Endometrium (tissue), 2 donors: ENCODE measurements at regions not wholly inside any gene's neighbourhood (a gene's known extent, or its start where the extent isn't known, plus 50 kb on each side); places are given as distances from the start of the nearest gene placed in this dataset.
A peak's percentile ranks its signal among the peaks of the same experiment; 100 is the strongest.
"Not testable (repeated sequence)": the region's sequence is repeated elsewhere in the genome, so short reads cannot be mapped to it uniquely, and the experiment has no call there.

ENCODE experiments used
- FAIRE-seq: peaks from 2 replicates; lab custom pipeline; 2012; peaks lifted over from hg19 to GRCh38; lab: Jason Lieb, UNC
- donor health status: control.
- donor health status: control.

DNA sequence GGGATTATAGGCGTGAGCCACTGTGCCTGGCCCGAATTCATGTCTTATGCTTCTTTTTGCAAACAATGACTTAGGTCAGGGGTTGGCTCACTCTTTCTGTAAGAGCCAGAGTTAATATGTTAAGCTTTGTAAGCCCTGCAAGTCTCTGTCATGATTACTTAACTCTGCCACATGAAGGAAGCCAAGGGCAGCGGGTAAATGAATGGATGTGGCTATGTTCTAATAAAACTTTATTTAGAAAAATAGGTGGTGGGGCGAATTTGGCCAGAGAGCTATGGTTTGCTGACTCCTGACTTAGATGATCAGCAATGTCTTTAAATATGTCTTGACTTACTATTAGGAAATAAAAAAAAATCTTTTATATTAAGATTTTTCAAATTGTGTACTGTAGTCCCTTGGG is 114.9 kb upstream of the ZFP64 start:
- no peak for FAIRE-seq

DNA sequence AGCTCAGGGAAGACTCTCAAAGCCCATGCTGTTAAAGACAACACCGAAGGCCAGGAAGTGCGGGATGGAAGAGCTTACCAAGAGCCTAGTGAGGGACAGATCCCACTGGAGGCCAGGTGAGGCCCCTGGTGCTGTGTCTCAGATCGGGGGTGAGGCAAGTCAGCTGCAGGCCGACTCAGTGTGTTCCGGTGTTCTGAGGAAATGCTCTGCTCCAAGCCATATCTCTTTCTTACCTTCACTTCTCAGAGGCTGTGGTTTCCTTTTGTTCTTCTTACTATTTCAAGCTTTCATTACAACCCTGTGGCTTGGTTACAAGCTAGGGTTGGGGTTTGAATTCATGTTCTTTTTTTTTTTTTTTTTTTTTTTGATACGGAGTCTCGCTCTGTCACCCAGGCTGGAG is 114.3 kb upstream of the ZFP64 start:
- FAIRE-seq: no peak

DNA sequence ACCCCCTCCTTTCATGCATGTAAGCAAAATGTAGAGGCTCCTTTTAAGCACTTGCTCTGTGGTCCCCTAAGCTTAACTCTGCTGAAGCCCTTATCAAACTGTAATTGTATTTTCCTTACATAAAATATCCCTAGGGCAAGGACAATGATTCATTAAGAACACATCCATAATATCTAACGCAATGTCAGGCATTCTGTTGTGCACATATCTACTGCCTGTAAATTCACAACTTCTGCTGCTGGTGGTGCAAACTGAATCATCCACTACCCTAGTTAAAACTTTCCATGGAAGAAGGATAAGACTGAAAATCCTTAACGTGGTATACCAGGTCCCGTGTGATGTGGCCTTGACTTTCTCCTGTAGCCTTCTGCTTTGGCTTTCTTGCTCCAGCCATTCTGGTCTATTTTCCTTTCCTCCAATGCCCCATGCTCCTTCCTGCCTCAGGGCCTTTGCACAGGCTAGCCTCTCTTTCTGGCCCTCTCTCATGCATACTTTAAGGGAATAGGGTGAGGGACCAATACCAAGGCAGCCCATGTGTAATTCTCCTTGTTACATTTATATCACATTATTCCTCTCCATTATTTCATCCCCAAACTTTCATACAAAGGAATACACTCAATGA is 113.6 kb upstream of the ZFP64 start:
- FAIRE-seq: no peak

DNA sequence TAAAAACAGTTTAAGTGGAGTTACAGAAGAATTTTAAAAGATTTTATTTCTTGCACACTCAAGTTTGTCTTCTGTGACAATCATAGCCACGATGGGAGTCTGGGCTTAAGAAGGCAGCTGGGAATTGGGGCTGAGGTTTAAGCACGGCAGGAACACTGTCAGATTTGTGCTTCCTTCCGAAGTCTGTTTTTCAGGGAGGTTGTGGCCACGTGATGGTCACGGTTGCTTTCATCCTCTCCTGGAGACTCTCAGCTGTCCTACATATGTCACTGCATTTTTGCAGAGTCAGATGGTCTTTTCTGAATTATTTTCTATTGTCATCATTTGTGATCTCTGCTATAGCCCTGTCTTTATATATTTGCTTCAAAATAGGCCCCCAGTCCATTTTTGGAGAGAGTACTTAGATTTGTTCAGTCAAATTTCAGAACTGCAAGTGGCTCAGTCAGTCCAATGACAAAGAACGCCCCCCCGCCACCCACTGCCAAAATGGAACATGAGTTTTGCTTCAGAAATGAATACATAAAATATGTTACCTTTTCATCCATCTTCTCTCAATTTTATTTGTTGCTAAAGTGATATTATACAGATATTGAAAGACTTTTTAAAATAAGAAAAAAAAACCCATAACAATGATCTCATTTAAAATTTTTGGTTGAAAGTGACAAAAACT is 111.8 kb upstream of the ZFP64 start:
- FAIRE-seq: no peak

DNA sequence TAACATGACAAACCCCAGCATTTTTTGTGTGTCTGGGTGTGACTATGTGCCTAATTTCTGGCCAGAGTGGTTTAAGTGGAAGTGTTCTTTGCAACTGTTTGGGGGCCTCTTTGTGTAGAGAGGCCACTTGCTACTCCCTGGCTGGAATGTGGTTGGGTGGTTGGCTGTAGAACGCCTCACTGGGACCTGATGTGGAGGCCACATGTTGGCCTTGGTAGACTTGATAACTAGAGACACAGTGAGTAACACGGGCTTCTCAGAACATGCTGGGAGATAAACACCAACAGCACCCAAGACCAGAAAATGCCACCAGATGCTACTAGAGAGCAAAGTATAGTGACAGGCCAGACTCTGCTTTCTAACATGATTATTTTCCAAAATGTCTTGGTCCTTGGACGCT is 111.2 kb upstream of the ZFP64 start:
- FAIRE-seq: no peak

DNA sequence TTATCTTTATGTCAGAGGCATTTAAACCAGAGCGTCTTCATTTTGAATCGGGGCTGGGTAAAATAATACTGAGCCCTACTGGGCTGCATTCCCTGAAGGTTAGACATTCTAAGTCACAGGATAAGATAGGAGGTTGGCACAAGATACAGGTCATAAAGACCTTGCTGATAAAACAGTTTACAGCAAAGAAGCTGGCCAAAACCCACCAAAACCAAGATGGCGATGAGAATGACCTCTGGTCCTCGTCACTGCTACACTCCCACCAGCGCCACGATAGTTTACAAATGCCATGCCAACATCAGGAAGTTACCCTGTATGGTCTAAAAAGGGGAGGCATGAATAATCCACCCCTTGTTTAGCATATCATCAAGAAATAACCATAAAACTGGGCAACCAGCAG is 110.5 kb upstream of the ZFP64 start:
- not testable (repeated sequence) for FAIRE-seq

DNA sequence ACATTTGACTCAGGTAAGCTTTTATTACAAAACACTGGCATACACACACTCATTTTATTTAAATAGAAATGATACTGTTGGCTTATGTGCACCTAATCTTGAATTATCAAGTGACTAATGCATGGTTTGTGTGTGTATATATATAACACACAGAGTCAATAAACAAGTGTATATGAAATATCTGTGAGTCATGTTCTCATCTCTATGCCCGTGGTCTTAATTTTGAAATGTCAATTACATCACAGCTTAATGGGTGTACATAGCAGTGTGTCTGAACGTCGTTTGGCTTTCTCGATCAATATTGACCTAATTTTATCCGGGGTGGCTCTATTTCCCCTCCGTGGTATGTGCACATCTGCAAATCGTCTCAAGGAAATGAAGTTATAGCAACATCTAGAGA is 104.0 kb upstream of the ZFP64 start:
- FAIRE-seq: no peak

DNA sequence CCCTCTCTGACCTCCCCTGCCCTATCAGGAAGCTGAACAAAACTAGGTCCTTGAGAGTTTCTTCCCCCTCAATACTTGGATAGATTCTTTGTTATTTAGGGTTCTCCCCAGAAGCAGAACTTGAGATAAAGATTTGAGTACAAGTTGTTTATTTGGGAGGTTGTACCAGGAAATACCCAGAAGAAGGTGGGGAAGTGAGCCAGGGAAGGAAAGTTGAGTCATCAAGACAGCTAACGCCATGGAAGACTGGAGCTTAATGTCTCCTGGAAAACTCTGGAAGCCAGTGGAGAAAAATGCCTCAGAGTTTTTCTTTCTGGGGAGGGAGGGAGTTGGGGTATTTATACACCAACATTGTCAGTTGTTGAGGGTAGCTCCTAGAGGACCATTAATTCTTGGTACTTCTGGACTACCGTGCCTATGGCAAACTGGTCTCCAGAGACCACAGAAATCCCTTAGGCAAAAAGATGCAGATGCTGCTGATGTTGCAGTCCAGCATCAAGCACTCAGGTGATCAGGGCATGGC is 102.6 kb upstream of the ZFP64 start:
- no peak for FAIRE-seq

DNA sequence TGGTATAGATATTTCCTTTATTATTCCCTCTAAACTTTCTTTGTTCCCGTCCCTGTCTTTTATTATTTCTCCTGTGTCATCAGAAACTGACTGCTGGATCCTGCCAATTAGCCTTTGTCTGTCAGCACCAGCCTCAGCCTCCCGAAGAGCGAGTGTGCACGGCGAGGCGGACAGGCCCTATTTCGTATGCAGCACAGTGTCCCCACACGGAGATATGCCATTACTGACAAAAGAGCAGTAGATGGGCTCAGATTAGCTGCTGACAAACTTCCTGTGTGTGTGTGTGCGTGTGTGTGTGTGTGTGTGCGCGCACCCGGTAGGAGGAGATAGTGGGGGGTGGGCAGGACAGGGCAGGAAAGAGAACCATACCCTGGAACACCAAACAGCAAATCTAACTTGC is 99.5 kb upstream of the ZFP64 start:
- FAIRE-seq: no peak

DNA sequence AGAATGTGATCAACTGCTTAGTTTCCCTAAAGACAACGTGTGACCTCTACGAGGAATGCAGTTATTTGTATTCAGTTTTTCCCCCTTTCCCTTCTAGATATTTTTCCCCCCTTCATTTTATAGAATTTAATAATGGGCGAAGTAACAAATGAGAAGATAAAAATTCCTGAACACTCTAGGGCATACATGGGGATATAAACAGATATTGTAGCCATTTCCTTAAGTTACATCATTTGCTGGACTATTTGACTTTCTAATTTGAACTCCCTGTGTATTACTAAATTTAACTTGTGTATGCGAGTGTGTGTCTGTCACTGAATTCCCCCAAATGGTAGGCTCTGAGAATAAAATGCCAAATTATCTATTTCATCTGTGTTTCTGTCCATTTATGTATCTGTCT is 99.0 kb upstream of the ZFP64 start:
- no peak for FAIRE-seq

DNA sequence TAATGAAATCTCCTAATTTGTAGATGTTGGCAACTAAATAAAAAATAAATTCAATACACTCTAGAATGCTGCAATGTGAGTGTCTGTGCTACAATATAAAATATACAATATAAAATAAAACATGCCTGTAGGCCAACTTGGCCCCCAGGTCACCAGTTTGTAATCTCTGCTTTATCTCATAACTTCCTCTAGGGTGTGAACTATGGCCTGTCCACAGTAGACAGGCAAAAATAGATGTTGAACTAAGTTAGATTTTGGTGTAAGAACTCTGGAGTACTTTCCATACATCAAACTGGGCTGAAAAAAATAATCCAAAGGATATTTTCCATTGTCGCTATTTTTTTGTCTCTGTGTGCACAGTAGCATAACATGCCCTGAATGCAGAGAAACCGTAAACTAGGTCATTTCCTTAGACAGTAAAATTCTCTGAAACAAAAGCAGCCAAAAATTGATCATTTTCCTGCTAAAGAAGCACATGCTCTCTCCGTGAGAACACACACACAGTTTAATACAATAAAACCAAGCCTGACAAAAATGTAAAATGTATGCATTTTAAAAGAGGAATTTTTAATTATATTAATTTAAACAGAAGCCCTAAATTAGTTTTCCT is 98.5 kb upstream of the ZFP64 start:
- no peak for FAIRE-seq

DNA sequence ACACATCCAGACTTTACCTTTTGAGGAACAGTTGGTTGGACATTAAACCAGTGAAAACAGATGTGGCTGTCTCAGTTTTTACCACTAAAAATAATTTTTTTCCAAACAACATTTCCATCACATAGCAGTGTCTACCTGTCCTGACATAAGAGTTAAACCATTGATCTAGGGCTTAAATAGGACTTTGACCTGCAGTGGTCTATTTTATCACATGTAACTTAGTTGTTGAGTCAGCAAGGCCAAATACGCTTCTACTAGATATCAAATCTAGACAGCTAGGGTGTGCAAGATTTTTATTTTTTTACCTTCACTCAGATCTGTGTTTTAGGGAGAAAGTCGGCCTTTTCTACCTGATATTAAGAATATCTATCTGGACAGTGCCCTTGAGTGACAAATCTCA is 88.8 kb upstream of the ZFP64 start:
- no peak for FAIRE-seq

DNA sequence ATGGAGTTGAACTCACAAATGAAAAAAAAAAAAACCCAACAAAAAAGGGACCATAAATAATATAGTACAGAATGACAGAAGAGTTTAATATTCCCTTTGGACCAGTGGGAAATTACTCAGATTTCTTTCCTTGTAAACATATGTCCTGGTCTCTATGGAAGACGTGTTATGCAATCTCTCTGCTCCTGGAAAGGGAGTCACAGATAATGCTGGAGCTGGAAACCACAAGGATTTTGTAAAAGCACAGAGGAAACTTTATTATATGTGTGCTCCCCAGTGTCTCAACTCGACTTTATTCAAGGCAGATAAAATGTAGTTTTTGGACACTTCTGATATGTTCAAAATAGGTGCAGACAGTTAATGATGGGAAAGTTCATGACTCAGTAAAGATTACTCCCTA is 88.1 kb upstream of the ZFP64 start:
- FAIRE-seq: no peak

DNA sequence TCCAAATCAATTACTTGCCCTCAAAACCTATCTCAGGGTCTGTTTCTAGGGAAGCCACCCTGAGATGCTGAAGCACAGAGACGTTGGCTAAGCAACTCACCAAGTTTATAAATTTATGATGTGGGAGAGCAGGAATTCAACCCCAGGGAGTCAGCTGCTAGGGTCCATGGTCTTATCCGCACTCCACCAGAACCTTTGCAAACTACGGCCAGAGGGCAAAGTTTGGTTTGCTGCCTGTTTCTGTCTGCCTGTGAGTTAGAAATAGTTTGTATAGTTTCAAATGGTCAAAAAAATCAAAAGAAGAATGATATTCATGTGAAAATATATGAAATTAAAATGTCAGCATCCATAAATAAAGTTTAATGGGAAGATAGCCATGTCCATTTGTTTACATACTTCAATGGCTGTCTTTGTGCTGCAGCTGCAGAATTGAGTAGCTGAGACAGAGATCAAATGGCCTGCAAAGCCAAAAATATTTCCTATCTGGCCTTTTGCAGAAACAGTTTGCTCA is 83.7 kb upstream of the ZFP64 start:
- FAIRE-seq: peak; percentile 90

DNA sequence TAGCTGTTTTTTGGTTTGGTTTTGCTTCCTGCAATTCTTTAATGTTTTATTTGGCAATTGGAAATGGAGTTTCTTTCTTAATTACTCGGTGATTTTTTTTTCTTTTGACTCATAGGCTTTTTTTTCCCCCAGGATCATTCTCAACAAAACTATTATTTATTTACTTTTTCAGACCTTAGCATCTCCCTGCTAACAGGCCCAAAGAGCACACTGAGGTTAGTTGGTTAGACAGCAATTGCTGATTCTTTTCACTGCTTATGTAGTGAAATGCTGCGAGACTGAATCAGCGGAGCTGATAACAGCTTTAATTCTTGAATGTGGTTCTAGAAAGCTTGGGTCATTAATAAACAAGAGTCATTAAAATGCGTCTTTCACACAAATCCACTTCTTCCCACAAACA is 79.1 kb upstream of the ZFP64 start:
- FAIRE-seq: peak; percentile 79

DNA sequence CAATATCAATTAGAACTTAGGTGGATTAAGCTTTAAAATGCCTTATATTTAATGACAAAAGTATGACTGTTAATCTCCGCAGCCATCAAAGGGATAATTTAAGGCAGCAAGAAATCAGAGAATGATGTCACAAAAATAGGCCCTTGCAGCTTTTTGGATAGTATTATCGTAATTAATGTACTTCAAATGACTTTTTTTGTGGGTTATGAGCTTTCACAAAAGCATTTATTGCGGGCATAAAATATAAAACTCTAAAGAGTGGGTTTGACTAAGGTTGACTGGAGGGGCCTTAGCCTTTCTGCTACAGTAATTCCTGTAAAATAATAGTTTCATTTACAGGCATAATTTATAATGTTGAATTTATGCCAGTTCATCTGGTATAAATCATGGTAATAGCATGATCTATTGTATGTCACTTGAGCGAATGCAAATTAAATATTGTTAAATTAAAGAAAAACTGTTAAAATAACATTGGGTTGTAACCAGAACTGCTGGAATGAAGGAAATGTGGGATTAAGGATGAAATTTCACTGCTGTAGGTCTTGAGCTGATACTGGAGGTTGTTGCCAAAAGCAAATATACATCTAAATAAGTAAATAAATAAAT is 78.5 kb upstream of the ZFP64 start:
- no peak for FAIRE-seq

DNA sequence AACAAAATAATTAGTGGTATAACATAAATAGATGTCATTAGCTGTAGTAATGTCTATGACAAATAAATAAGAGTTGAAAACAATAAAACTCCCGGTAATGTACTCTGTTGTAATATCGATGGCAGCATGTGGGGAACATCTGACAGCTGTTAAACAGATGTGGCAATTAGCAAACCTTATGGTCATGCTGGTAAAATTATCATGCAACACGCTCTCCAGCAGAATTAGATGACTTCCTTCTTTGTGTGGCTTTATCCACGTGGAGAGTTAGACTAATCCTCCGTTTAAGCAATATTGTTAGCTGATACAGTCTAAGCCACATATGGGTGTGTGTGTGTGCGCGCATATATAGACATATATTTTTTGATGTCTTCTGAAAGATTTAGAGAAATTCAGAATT is 77.7 kb upstream of the ZFP64 start:
- FAIRE-seq: peak; percentile 89

DNA sequence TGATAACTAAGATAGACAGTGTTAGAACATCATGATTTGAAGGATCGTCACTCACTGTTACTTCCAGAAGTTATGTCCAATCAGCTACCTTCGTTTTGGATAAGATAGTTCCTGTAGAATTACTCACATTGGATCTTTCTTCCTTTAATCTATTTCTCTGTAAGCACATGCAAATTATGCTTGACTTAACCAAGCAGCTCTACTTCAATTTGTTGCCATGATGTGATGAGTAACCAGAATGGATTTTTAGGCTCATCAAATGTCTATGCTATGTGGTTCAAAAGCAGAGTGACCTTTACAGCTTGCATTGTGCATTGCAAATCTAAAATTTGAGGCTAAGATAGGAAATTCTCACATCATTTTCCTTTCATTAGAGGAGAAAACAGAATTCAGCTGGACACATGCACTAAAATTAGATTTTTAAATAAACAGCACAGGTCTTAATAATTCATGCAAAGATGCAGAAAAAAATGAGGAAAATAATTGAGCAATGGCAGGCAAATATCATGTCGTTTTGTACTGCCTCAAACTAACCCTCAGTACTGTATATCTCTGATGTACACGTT is 76.7 kb upstream of the ZFP64 start:
- no peak for FAIRE-seq

DNA sequence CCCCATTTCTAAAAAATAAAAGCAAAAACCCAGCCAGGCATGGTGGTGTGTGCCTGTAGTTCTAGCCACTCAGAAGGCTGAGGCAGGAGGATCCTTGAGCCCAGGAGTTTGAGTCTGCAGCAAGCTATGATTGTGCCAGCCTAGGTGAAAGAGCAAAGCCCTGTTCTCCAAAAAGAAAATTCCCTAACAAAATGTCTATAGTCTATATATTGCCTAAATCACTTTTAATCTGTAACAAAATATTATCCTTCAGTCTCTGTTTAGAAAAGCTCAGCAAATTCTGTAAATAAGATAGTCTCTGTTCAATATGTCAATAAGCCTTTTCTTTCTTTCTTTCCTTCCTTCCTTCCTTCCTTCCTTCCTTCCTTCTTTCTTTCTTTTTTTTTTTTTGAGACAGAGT is 75.8 kb upstream of the ZFP64 start:
- no peak for FAIRE-seq

DNA sequence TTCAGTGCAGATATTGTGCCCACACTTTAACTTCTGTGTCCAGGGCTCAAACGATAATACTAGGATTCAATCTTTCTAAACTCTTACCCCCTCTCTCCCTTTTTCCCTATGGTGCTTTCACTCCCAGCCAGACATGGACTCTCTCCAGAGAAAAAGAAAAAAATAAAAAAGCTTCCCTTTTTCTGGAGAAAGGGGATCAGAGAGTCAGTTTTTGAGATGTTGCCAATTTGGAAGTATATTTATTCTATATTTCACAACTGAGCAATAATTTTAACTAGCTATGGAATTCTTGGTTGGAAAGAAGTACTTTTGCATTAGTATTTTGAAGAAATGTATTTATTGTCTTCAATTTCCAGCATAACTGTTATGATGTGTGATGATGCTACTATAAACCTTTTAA is 72.2 kb upstream of the ZFP64 start:
- FAIRE-seq: no peak

DNA sequence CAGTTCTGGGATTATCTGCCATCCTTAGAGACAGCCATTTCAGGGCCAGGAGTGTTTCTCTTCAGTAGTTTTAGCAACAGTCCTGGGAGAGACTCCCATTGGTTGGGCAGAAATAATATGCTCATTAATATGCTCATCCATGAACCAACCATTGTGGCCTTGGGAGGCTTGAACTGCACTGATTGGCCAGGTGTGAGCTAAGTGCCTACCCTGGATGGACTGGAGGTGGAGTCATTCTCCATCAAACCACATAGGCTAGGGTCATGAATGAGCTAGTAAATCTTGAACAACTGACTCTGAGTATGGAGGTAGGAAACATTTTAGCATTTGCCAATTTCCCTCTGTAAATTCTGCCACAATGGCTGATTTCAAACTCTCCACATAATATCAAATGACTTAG is 70.2 kb upstream of the ZFP64 start:
- no peak for FAIRE-seq

DNA sequence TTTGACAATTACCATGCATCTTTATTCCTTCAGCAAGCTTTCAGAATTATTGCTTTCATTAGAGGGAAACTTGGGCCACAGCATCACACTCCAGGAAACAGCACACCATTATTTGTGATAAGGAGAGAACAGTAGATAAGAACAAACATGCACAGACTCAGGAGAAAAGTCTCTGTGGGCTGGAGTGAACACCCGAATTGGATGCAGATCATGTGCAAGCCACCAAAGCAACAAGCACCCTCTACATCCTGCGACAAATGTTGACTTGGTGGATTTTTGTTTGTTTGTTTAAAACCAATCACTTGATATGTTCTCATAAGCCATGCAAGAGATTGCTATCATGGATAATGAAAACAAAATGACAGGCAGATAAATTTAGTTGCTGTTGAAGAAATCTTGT is 67.7 kb upstream of the ZFP64 start:
- FAIRE-seq: no peak

DNA sequence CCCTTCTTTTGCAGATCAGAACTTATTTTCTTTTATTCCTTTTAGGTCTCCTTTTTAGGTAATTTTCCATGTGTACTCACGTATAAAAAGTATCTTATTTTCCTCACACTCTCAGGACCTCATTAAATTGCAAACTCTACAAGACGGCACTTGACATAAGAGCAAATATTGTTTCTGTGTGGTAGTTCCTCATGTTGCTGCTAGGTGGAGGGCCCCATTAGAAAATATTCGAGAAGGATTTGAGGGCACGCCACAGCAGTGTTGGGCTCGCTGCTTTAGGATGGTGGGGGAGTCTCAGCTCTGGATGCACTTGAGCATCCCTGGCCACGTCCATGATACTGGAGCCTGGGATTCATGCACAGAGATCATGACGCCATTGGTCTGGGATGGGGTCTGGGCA is 64.9 kb upstream of the ZFP64 start:
- no peak for FAIRE-seq
